ENCODE measurements at regions not wholly inside any gene's neighbourhood (a gene's known extent, or its start where the extent isn't known, plus 50 kb on each side); places are given as distances from the start of the nearest gene placed in this dataset.

DNA sequence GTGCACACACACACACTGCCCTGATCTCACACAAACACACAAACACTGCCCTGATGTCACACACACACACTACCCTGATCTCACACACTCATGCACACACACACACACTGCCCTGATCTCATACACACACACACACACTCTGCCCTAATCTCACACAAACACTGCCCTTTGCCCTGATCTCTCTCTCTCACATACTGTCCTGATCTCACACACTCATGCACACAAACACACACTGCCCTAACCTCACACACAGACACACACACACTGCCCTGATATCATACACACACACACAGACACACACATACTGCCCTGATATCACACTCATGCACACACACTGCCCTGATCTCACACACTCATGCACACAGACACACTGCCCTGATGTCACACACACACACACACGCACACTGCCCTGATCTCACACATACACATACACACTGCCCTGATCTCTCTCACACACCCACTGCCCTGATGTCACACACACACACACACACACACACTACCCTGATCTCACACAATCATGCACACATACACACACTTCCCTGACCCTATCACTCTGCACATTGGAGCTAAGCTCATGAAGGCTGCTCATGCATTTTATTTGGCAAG, 97.6 kb upstream of the DIO3 start:
- no peak for TF ChIP-seq POLR2A (IDR thresholded peaks at IDR 0.05)
- TF ChIP-seq, protein P1, sequence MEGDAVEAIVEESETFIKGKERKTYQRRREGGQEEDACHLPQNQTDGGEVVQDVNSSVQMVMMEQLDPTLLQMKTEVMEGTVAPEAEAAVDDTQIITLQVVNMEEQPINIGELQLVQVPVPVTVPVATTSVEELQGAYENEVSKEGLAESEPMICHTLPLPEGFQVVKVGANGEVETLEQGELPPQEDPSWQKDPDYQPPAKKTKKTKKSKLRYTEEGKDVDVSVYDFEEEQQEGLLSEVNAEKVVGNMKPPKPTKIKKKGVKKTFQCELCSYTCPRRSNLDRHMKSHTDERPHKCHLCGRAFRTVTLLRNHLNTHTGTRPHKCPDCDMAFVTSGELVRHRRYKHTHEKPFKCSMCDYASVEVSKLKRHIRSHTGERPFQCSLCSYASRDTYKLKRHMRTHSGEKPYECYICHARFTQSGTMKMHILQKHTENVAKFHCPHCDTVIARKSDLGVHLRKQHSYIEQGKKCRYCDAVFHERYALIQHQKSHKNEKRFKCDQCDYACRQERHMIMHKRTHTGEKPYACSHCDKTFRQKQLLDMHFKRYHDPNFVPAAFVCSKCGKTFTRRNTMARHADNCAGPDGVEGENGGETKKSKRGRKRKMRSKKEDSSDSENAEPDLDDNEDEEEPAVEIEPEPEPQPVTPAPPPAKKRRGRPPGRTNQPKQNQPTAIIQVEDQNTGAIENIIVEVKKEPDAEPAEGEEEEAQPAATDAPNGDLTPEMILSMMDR (IDR thresholded peaks at IDR 0.05), result no peak
